GM18909 (cell line): ENCODE measurements at regions not wholly inside any gene's neighbourhood (a gene's known extent, or its start where the extent isn't known, plus 50 kb on each side); places are given as distances from the start of the nearest gene placed in this dataset.

ENCODE experiments used
- ATAC-seq: cut with Tn5 transposase; IDR thresholded peaks from one replicate; pipeline ENCODE4 v1.9.1; 2021; ENCODE audit warnings: mild to moderate bottlenecking; ENCODE audit not compliant: unreplicated experiment, poor library complexity

DNA sequence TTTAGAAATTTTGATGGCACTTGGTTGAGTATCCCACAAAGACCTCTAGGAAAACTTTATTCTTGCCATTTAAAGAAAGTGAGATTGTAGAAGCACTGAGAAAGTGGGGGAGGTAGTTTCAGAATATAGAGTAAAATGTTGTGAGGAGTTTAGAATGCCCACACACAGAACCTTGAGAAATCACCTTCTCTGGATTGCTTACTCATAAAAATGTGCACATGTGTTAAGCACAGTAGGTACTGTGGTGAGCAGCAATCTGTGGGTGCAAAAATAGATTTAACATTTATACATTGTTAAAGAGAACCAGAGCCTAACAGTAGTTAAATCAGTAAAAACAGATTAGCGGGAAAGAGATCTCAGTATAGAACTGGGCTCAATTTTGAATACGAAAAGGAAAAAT lies 201.2 kb upstream of the NWD2 start:
- no peak for ATAC-seq

DNA sequence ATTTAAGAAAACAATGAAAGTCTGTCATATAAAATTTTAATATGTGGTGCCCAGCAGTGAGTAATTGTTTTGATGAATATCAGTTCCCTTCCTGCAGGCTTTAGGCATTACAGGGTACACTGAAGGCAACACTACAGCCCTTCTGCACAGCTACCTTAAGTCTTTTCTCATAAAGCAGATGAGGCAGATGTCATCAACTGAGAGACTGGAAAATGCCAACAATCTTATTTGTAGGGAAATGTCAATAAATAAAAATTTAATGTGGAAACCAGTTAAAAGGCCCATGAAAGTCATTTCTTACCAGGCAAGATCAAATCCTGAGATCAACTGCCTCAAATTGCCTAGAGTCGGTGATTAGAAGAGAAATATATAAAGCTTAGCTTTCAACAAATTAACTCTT lies 193.4 kb upstream of the NWD2 start:
- no peak for ATAC-seq

DNA sequence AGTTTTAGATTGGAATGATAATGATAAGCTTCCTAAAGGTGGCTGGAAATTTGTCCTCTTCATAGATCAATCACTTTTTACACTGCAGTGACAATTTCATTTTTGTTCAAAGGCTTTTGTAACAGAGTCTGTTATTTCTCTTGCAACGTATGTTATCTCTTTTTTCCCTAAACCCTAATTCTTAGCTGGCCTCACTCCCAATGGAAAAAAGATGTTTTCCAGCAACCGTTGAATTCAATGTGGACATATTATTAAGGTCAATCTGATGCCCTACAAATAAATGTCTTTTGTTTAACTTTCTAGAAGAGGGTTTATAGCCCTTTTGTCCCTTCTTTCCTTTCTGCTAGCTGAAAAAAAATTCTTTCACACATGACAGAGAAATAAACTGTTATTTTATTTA lies 192.7 kb upstream of the NWD2 start:
- ATAC-seq: no peak

DNA sequence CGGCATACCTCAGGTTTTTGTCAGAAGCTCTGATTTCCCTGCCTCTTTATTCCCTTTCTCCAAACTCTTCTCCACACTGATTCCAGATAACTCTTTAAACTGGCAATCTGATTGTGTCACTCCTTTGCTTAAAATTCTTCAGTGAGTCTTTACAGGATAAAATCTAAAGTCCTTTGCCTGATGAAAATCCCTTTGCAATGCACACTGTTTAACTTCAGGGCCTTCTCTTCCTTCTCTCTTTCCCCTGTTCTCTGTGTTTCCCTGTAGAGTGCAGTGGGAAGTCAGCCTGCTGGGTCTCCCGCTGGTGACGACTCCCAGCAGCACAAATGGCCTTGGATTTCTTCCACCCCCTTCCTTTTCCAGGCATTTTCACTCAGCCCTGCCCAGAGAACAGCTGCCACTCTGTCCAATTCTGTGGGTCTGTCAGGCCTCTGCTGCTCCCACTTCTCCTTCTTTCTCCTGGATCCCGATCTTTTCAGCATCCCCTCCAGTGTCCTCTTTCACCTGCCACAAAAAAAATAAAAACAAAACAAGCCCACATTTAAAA lies 189.9 kb upstream of the NWD2 start:
- no peak for ATAC-seq

DNA sequence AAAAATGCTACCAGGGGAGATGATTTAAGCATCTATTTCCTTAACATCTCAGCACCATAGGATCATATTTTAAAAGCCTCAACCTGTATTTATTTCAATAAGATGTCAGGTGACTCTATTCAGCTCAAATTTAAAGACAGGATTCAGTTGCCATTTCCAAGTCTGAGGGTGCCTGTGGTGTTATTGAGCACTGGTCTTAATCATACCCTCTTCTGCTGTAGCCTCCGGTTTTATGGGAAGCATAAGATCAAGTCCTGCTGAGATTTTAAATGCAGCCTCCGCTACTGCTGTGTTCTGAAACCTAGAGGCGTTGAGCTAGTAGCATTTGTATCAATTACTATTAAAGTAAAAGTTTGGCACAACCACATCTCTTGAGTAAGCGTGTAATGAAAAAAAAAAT lies 185.7 kb upstream of the NWD2 start:
- no peak for ATAC-seq

DNA sequence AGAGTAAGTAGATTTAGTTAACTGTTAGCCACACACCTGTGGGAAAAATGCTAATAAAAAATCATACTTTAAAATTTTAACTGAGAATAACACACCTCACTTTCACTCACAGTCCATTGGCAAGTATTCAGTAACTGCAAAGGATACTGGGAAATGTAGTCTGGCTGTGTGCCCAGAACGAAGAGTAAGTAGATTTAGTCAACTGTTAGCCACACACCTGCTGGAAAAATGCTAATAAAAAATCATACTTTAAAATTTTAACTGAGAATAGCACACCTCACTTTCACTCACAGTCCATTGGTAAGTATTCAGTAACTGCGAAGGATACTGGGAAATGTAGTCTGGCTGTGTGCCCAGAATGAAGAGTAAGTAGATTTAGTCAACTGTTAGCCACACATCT lies 178.4 kb upstream of the NWD2 start:
- ATAC-seq: no peak

DNA sequence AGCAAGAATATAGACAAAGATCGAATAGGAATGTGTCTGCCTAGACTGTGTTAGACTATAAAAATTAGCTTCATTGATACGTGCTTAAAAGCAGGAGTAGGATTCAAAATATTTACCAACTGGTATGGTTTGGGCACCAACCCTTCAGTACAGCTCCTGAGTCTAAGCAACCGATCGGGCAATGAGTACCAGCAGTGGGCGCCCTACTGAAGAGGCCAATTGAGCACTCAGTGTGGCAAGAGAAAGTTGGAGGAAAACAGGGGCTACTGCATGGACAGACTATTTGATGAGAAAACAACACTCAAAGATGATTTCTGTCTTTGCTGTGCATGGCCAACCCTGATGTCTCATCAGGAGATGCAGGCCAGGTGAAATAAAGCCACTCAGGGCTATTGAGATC lies 176.0 kb upstream of the NWD2 start:
- ATAC-seq: no peak

DNA sequence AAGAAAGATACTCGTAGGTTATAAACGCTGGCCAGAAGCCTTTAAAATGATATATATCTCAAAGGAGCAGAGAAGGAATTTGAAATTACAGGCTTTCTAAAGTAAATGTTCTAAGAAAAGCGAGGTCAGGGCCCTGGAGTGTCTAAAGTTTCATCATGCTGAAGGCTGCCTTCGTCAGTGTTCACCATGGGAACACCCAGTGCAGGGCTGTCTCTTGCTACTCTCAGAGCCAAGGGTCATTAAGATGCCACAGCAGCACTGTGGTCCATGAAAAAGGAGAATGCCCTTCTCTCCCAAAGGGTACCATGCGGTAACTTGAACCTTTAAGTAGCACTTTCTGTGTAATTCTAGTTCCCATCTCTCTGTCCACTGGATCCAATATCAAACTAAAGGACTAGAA lies 174.5 kb upstream of the NWD2 start:
- ATAC-seq: no peak

DNA sequence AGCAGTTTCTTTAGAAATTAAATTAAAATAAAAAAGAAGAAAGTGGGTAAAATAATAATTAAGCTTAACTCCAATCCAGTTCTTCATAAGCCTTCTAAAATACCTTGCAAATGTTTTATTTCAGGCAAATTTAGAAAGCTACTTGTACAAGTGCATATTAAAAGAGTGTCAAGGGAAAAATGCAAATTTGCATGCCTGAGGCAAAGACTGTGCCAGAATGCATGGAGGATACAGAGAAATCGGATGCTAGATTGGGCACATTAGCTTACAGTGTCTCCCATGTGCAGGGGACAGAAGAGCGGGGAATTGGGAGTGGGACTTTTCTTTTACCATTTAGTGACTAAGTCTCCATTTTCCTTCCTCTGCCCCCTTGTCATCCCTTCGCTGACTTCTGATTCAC lies 173.0 kb upstream of the NWD2 start:
- no peak for ATAC-seq

DNA sequence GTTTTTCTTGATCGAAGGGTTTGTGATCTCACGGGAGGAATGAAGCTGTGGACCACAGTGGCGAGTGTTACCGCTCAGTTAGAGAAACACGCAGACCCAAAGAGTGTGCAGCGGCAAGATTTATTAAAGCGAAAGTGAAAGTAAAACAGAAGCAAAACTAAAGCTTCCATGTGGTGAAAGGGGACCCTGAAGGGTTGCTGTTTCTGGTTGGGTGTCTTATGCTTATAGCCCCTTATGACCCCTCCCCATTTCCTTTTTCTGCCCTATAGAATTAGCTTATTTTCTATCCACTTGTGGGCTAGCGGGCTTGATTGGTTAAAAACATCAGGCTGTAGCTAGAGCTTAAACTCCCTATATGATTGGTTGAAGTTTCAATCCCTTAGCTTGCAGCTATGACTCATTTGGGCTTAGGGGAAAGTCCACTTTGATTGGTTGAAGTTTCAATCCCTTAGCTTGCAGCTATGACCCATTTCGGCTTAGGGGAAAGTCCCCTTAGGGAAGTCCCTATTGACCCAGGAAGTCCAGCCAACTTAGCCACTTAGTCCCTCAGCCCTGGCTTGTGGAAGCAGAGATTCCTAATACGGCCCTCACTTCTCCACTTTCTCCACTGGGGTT lies 171.2 kb upstream of the NWD2 start:
- ATAC-seq: no peak

DNA sequence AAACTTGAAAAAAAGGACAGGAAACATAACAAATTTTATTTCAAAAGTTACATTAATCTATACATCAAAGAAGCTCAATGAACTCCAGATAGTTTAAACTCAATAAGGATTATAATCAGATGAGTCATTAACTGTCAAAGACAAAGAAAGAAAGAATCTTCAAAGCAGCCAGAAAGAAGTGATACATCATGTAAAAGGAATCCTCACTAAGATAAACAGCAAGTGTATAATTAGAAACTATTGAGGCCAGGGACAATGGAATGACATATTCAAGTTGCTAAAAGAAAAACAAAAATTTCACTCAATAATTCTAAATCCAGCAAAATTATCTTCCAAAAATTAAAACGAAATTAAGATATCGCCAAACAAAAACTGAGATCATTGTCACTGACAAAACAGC lies 161.6 kb upstream of the NWD2 start:
- no peak for ATAC-seq

DNA sequence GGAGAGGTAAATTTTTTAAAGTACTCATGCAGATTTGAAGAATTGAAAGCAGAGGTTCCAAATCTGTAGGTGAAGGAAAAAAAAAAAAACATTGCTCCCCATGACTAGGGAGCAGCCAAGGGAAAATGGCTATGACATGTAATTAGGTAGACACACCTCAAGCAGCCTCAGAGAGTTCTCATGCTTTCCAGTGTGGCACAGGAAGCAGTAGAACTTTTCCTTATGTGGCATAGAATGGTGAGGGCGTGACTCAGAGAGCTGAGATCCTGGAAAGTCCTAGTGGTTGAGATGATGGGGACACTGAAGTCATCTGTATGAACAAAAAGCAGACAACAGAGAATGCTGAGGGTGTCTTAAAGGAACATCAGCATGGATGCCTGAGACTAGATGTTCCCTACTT lies 148.6 kb upstream of the NWD2 start:
- no peak for ATAC-seq

DNA sequence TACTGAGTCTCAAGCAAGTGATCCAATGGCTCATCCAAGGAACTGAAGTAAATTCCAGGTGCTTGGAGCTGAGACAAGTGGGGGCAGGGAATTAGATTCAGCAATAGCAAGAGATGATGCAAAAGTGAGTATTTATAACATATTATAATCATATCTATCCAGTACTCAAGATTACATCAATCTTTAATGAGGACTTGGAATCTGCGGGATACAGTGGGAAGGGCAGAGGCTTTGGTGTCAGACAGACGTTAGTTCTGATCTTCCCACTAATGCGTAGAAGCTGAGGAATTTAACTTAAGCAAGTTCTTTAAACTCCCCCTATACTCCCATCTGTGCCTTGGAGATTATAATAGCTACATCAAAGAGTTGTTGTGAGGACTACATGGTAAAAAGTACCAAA lies 143.4 kb upstream of the NWD2 start:
- ATAC-seq: no peak

DNA sequence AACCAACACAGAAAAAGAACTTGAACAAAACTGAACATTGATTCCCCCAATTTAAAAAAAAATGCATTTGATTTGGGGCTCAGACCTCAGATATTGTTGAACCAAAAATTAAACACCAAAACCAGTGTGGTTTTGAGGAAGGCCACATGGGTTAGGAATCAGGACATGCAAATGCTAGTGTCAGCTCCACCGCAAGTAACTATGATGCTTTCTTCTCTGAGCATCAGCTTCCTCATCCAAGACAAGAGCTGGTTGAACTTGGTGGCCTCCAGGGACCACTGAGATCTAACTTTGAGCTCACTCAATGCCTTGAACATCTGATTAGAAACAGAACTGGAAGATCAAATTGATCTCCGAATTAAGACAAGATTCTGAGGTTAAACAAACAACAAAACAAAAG lies 142.9 kb upstream of the NWD2 start:
- ATAC-seq: no peak

DNA sequence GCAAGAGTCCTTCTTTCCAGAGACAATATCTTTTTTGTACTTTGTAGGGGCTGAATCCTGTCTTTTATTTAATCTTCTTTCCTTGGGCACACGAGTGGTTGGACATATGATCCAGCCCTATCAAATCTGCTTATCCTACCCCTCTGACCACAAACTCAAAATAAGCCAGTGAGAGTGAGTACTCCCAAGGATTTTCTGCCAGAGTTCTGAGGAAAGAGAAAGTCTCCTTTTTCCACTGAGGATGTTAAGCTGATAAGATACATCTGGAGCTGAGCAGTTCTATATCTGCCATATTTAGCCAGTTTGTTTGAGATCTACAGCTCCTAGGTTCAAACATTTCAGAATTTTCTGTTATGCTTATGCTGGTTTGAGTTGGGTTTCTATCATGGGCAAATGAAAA lies 134.8 kb upstream of the NWD2 start:
- ATAC-seq: no peak

DNA sequence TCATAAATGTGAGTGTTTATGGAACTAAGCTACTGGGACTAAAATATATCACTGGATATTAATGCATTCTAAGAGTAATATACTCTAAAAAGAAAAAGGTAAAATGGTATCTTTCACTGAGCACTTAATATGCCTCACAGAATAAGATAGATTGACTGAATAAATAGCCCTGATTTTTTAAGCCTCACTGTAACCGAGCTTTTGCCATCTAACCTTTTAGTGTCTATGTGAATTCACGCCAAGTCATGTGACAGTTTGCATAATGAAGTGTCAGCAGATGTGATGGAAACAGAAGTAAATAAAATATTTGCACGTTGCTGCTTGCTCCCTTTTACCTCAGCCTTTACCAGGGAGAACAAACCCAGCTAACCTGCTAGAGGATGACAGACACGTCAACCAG lies 119.7 kb upstream of the NWD2 start:
- ATAC-seq: no peak

DNA sequence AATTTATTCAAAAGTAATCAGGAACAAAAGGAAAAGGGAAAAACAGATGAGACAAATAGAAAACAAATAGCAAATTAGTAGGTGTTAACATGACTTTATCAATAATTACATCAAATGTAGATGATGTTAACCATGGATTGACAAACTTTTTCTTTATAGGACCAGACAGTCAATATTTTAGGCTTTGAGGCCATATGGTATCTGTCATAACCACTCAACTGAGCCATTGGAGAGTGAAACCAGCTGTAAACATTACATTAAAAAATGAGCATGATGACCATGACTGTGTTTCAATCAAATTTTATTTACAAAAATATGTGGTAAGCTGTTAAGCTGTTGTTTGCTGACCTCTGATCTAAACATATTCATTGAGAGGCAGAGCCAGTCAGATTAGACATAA lies 118.5 kb upstream of the NWD2 start:
- ATAC-seq: no peak

DNA sequence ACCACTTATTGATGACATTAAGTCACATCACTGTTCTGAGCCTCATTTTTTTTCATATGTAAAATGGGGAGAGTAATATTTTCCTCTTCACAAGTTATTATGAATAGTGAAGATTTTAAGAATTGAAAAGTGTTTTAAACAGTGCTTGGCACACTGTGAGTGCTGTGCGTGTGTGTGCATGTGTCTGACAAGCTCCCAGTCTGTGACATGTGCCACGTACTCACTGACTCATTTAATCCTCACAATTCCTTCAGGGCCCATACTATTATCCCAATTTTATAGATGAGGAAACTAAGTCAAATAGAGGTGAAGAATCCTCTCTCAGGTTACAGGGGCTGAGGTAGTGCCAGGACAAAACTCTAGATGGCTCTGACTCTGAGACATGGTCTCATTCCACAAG lies 114.1 kb upstream of the NWD2 start:
- ATAC-seq: no peak

DNA sequence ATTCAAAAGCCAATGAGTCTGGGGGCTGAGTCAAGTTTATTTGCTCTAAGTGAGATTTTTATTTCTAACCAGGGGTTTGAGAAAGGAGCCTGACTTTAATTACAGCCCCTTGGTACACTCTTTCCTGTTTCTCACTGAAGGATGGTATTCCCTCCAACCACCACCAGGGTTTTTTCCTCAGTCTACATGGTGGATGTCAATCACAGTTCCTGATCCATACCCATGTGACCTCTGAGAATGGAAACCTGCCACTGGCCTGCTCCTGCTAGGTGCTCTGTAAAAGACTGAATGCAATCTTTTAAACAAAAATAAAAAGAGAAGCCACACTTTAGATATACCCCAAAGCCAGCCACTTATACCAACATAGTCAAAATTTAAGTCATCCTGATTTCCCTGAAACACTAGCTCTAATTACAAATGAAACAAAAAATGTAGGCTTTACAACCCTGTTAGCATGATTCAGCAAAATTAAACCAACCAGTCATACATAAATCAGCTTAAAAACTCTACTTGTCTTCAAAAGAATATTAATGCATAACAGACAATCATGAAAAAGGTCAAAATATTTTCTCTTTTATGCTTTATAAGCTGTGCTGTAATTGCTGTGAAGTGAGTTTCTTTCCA lies 112.1 kb upstream of the NWD2 start:
- ATAC-seq: no peak

DNA sequence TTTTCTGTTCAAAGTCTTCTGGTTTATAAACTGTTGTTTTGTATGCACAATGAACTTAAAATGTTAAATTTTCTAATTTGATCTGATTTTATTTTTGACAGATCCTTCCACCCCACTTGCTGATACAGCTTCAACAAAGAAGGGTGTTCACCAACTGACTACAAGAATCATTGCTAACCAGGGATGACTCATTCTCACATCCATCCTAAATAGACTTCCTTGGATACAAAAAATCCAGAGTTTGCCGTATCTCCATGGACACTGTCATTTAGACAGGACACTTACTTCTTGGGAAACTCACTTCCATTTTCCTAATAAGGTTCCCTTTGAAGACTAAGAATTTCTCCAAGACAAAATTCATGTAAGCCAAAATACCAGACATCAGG lies 111.6 kb upstream of the NWD2 start:
- no peak for ATAC-seq

DNA sequence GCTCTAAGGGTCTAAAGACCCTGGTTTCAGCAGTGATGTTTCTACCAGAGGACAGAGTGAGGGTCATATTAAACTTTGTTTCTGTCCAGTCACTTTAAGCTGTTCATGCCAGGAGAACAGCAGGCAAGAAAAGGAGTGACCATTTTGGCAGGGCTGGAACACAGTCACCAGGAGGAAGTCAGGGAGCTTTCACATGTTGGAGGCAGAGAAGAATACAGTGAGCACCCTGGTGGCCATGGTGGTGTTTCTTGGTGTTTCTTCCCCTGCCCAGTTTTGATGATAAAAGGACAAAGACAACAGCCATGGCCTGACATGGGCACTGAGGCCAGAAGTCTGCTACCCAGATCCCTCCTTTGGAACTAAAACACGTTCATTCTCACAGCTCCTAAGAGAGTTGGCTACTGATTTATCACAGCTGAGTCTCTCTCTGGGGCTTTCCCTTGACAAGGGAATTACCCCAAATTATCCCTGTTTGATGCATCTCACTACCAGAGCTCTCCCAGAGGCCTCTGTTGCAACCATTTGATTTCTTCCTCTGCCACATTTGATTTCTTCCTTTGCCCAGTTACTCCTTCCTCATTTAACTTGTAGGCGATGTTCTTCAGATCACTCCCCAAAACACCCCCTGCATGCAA lies 106.4 kb upstream of the NWD2 start:
- ATAC-seq: peak; percentile 86

DNA sequence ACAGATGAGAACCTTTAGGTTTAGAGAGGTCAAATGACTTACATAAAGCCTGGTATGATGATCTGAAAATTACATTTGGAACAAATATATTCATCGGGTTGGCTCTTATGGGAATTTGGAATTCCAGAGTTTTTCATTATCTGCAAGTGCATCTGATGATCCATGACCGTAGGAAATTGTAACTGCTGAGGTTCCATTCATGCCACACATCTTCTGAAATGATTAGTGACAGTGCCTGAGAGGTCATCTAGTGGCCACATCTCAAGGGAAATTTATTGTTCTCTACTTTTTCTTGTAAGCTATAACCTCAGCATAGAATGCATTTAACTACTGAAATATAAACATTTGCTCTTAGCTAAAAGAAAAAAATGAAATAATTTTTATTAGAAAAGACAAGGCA lies 105.8 kb upstream of the NWD2 start:
- peak; percentile 52 for ATAC-seq
